Epithelial cell of esophagus (primary cell): ENCODE measurements at regions not wholly inside any gene's neighbourhood (a gene's known extent, or its start where the extent isn't known, plus 50 kb on each side); places are given as distances from the start of the nearest gene placed in this dataset.
A peak's percentile ranks its signal among the peaks of the same experiment; 100 is the strongest.

Source experiments
- DNase-seq: peaks from one replicate; pipeline ENCODE4 v3.0.0; 2010; ENCODE audit warnings: low read depth
- H3K4me3 ChIP-seq: 2 replicates; pipeline ENCODE4 v1.5.1; 2011; ENCODE audit warnings: mild to moderate bottlenecking, low read length, control low read depth
- TF ChIP-seq, protein P1 (sequence below): IDR thresholded peaks from 2 replicates; pipeline ENCODE4 v1.5.1; 2011; ENCODE audit warnings: low read depth, mild to moderate bottlenecking, low read length, control low read depth, inconsistent platforms; ENCODE audit not compliant: insufficient read depth; ENCODE audit errors: missing control alignments

DNA sequence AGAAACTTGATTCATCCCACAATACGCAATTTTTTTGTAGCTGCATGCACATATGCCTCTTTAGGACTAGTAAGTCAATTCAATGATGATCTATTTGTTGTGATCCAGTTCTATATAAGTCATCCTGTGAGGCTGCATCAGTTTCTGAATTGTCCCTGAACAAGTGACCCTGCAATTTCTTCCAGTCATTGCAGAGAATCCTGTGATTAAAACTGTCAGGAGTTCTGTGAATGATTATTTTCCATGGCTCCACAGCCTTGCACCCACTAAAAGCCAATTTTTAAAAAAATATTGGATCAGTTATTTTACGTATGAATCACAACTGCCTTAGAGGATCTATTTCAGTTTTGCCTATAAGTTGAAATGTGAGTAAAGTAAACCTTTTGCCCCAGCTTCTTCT, 1585.0 kb upstream of the ACVR2A start:
- TF ChIP-seq, protein P1, sequence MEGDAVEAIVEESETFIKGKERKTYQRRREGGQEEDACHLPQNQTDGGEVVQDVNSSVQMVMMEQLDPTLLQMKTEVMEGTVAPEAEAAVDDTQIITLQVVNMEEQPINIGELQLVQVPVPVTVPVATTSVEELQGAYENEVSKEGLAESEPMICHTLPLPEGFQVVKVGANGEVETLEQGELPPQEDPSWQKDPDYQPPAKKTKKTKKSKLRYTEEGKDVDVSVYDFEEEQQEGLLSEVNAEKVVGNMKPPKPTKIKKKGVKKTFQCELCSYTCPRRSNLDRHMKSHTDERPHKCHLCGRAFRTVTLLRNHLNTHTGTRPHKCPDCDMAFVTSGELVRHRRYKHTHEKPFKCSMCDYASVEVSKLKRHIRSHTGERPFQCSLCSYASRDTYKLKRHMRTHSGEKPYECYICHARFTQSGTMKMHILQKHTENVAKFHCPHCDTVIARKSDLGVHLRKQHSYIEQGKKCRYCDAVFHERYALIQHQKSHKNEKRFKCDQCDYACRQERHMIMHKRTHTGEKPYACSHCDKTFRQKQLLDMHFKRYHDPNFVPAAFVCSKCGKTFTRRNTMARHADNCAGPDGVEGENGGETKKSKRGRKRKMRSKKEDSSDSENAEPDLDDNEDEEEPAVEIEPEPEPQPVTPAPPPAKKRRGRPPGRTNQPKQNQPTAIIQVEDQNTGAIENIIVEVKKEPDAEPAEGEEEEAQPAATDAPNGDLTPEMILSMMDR, result no peak
- DNase-seq, result no peak

GRCh38 chr2:146258071-146258470, 1586.8 kb upstream of the ACVR2A start:
- TF ChIP-seq, protein P1, result no peak
- H3K4me3 ChIP-seq, result no peak overlapping the region
- DNase-seq, result no peak

More for the DNA sequence above, 1585.0 kb upstream of the ACVR2A start:
- H3K4me3 ChIP-seq, result no peak overlapping the region

DNA sequence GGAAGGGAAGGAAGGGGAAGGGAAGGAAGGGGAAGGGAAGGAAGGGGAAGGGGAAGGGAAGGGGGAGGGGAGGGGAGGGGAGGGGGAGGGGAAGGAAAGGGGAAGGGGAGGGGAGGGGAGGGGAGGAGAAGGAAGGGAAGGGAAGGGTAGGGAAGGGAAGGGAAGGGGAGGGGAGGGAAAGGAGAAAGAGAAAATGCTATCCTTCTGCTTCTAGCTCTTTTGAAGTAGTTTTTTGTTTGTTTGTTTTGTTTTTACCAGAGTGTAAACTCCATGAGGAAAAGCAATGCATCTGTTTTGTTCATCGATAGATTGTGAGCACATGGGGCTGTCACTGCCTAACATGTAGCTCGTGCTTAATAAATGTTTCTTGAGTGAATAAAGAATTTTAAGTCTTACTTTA, 1592.7 kb upstream of the ACVR2A start:
- H3K4me3 ChIP-seq, result no peak overlapping the region
- DNase-seq, result no peak
- TF ChIP-seq, protein P1, result no peak

DNA sequence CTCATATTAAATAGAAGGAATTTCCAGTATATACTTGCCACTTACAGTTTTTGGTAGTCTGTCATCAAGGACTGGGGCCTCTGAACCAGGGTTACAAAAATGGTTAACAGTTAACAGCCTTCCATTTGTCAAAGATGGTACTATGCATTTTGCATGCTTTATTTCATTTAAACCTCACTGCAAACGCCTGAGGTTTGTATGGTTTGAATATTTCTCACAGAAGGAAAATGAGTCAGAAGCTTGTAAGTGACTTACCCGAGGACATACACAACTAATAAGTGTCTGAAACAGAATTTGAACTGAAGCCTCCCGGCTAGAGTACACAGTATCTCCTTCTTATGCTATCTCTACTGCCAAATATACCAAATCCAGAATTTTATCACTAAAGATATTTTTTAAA, 1593.5 kb upstream of the ACVR2A start:
- DNase-seq, result no peak
- no peak overlapping the region for H3K4me3 ChIP-seq
- TF ChIP-seq, protein P1, result no peak

- TF ChIP-seq, protein P1, result no peak
- no peak overlapping the region for H3K4me3 ChIP-seq
- DNase-seq, result no peak
These were observed 1597.9 kb upstream of the ACVR2A start for GRCh38 chr2:146246736-146247523.

DNA sequence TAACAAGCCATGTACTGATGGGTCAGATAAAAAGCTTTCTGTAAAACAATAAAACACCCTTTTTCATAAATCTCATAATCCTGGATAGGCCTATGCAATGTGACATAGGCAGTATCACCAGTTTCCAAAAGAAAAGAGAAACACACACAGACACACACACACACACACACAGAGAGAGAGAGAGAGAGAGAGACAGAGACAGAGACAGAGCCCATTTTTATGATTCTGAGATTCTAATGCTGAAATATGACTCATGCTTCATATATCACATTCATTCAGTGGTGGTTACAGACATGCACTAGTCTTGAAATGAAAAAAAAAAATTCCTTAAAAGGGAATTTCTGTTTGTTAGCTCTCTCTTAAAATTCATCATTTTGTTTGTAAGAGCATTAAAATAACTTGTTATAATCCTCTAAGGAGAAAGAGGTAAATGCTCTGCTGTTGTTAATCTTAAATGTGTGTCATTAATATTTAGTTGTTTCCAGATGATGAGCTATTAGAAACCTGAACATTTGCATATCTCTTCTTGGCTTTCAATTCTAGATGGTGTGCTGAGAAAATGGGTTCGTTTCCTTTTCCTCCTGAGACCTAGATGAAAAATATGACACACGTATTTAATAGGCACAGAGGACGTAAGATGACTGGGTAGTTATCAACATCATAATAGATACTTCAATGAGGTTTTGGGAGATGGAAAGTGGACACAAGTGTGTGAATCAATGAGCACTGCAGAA, 1598.7 kb upstream of the ACVR2A start:
- H3K4me3 ChIP-seq, result no peak overlapping the region
- DNase-seq, result peak; percentile 13
- TF ChIP-seq, protein P1, result no peak
